Upper lobe of left lung (tissue), 6 donors: ENCODE measurements at regions not wholly inside any gene's neighbourhood (a gene's known extent, or its start where the extent isn't known, plus 50 kb on each side); places are given as distances from the start of the nearest gene placed in this dataset.

Experiments
- ATAC-seq, 2 donors: fragments of 200-7000 bp; cut with Tn5 transposase; one replicate each; pipeline ENCODE4 v1.9.1; 2022; ENCODE audit warnings: mild to moderate bottlenecking in 2 of 2, moderate library complexity in 2 of 2; ENCODE audit not compliant: low FRiP score in 2 of 2
- DNase-seq, 2 donors: peaks; one replicate each; pipeline ENCODE4 v3.0.0-alpha.2; 2019 to 2020
- H3K27ac ChIP-seq, 4 donors: fragments of 200-600 bp; sonication (generic); one replicate each; pipeline ENCODE4 v1.5.1; 2016 to 2019
- H3K27me3 ChIP-seq, 4 donors: fragments of 200-600 bp; sonication (generic); one replicate each; pipeline ENCODE4 v1.5.1; 2017 to 2019
- H3K36me3 ChIP-seq, 4 donors: fragments of 200-600 bp; sonication (generic); one replicate each; pipeline ENCODE4 v1.5.1; 2016 to 2019
- H3K4me1 ChIP-seq, 4 donors: fragments of 200-600 bp; sonication (generic); one replicate each; pipeline ENCODE4 v1.5.1; 2018 to 2019
- H3K4me3 ChIP-seq, 4 donors: fragments of 200-600 bp; sonication (generic); one replicate each; pipeline ENCODE4 v1.5.1; 2017 to 2019; ENCODE audit warnings: mild to moderate bottlenecking in 2 of 4, moderate library complexity in 1 of 4
- H3K9me3 ChIP-seq, 4 donors: fragments of 200-600 bp; sonication (generic); one replicate each; pipeline ENCODE4 v1.5.1; 2018 to 2019
- EP300 ChIP-seq, 4 donors: sonication (generic); formaldehyde crosslinking; IDR thresholded peaks; one replicate each; pipeline ENCODE4 v1.5.1; 2017; ENCODE audit warnings: antibody characterized with exemption in 4 of 4, control low read depth in 2 of 4
- POLR2A ChIP-seq, 4 donors: fragments of 450-650 bp; IDR thresholded peaks; one replicate each; pipeline ENCODE4 v1.5.1; 2016 to 2017; ENCODE audit warnings: antibody characterized with exemption in 4 of 4, mild to moderate bottlenecking in 2 of 4
- POLR2AphosphoS5 ChIP-seq, 2 donors: sonication (generic); formaldehyde crosslinking; IDR thresholded peaks; one replicate each; pipeline ENCODE4 v1.5.1; 2017; ENCODE audit warnings: antibody characterized with exemption in 2 of 2
- WGBS, 2 donors: methylation state at CpG; one replicate each; pipeline ENCODE4 v1.1.5; 2017 to 2018; 5-methylcytosine and 5-hydroxymethylcytosine counted together
- TF ChIP-seq, protein P1 (sequence below), 6 experiments: fragments of 450-650 bp in 4 of 6; fragments of 200-600 bp in 2 of 6; sonication (generic) in 2 of 6; IDR thresholded peaks; one replicate each; pipeline ENCODE4 v1.5.1; 2016 to 2019; ENCODE audit warnings: antibody characterized with exemption in 6 of 6
- donor health status: DM: no; HTN: no; CAD: no; lungs with moderate emphysema.
- donor health status: DM: no; HTN: yes; CAD: no; lungs with severe emphysema.

GRCh38 chr5:135629666-135630065 is 50.9 kb upstream of the CXCL14 start:
- Histone ChIP-seq H3K4me1 (no peaks in the 10 kb centered on the region), H3K36me3 (no peaks in the 10 kb centered on the region), H3K27ac (no peak overlapping the region), H3K9me3 (no peaks in the 10 kb centered on the region), H3K27me3 (no peaks in the 10 kb centered on the region), H3K4me3 (no peak overlapping the region)
- WGBS, 2 donors, result 85 to 88% methylated on average over 4 of the region's 4 CpGs
- ATAC-seq (no peak), DNase-seq (no peak)
- TF ChIP-seq POLR2A (IDR thresholded peaks at IDR 0.05) (no peak), POLR2AphosphoS5 (IDR thresholded peaks at IDR 0.05) (no peak), EP300 (IDR thresholded peaks at IDR 0.05) (no peak)
- TF ChIP-seq, protein P1, sequence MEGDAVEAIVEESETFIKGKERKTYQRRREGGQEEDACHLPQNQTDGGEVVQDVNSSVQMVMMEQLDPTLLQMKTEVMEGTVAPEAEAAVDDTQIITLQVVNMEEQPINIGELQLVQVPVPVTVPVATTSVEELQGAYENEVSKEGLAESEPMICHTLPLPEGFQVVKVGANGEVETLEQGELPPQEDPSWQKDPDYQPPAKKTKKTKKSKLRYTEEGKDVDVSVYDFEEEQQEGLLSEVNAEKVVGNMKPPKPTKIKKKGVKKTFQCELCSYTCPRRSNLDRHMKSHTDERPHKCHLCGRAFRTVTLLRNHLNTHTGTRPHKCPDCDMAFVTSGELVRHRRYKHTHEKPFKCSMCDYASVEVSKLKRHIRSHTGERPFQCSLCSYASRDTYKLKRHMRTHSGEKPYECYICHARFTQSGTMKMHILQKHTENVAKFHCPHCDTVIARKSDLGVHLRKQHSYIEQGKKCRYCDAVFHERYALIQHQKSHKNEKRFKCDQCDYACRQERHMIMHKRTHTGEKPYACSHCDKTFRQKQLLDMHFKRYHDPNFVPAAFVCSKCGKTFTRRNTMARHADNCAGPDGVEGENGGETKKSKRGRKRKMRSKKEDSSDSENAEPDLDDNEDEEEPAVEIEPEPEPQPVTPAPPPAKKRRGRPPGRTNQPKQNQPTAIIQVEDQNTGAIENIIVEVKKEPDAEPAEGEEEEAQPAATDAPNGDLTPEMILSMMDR (IDR thresholded peaks at IDR 0.05), result no peak

- TF ChIP-seq POLR2A (IDR thresholded peaks at IDR 0.05), result no peak
- TF ChIP-seq POLR2AphosphoS5 (IDR thresholded peaks at IDR 0.05), result no peak
- TF ChIP-seq, protein P1 (IDR thresholded peaks at IDR 0.05), result no peak
- TF ChIP-seq EP300 (IDR thresholded peaks at IDR 0.05), result no peak
- H3K4me3 ChIP-seq, result no peak overlapping the region
- DNase-seq (no peak), ATAC-seq (no peak)
- H3K36me3 ChIP-seq, result no peaks in the 10 kb centered on the region
- H3K9me3 ChIP-seq, result no peaks in the 10 kb centered on the region
- no peaks in the 10 kb centered on the region for H3K27me3 ChIP-seq
- 64 to 77% methylated on average over 7 of the region's 7 CpGs for WGBS, 2 donors
- H3K27ac ChIP-seq, result no peak overlapping the region
- H3K4me1 ChIP-seq, result no peaks in the 10 kb centered on the region
Observed at GRCh38 chr5:135628771-135629563, 50.2 kb upstream of the CXCL14 start.
